Stimulated activated naive CD8-positive, alpha-beta T cell treated with anti-CD3 and anti-CD28 coated beads, Interleukin-15, amount 100 ng/mL, for 72 hours (primary cell): ENCODE measurements at regions not wholly inside any gene's neighbourhood (a gene's known extent, or its start where the extent isn't known, plus 50 kb on each side); places are given as distances from the start of the nearest gene placed in this dataset.
A peak's percentile ranks its signal among the peaks of the same experiment; 100 is the strongest.

Experiments
- ATAC-seq: fragments of 150-1000 bp; cut with Tn5 transposase; 2 replicates; pipeline ENCODE4 v1.10.0; 2021; ENCODE audit warnings: mild to moderate bottlenecking, moderate library complexity
- DNase-seq, 2 donors: peaks; one replicate each; pipeline ENCODE4 v3.0.0; 2021 to 2022
- H3K27ac Mint-ChIP-seq, 2 donors: one replicate each; pipeline ENCODE4 v1.8.0; 2022; ENCODE audit warnings: mild to moderate bottlenecking in 2 of 2, mixed read lengths in 2 of 2, moderate library complexity in 2 of 2
- H3K27me3 Mint-ChIP-seq: one replicate; pipeline ENCODE4 v1.8.0; 2022; ENCODE audit warnings: mixed read lengths
- H3K4me1 Mint-ChIP-seq: one replicate; pipeline ENCODE4 v1.8.0; 2022; ENCODE audit warnings: mild to moderate bottlenecking, mixed read lengths
- H3K4me3 Mint-ChIP-seq, 2 donors: one replicate each; pipeline ENCODE4 v1.8.0; 2022; ENCODE audit warnings: mild to moderate bottlenecking in 2 of 2, mixed read lengths in 2 of 2, moderate library complexity in 1 of 2
- H3K9me3 Mint-ChIP-seq, 2 donors: one replicate each; pipeline ENCODE4 v1.8.0; 2022; ENCODE audit warnings: mixed read lengths in 2 of 2

DNA sequence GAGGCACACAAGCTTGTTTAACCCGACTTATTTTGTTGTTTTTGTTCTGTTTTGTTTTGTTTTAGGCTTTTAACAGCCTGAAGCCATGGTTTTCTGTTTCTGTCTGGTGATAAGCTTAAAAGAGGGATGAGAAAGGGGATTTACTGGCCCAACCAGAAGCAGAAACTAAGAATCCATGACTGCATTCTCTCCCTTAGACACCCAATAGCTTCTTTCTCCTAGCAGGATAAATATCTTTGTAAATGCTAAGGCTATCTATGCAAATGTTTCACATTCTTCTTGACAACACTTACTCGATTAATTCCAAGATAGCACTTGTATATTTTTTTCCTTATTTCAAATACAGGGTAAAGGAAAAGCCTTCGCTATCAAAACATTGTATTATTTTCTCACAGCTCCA, 53.7 kb upstream of the SMAD1 start:
- Mint-ChIP-seq H3K9me3 (peaks cover 5 to 8% of the 10 kb centered on the region in 2 donors), H3K27me3 (peaks cover 8% of the 10 kb centered on the region), H3K4me3 (no peak overlapping the region), H3K27ac (no peak overlapping the region), H3K4me1 (no peaks in the 10 kb centered on the region)
- ATAC-seq = no peak
- no peak for DNase-seq

DNA sequence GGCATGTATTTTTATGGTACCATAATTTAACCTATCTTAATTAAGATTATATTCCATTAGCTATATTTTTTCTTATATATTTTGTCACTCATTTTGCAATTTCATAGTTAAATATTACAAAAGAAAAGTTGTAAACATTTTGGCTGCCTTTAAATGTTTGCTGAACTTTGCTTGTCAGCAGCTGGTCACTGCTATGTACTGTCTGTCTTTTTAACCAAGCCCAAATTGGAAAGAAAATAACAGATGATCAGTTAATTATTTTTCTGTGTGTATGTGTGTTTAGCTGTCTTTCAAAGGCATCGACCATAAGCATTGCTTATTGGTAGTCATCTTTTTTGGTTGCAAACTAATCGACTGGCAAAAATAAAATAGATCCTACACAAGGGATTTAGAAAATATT, 54.4 kb upstream of the SMAD1 start:
- no peak for ATAC-seq
- H3K4me1 Mint-ChIP-seq = no peaks in the 10 kb centered on the region
- DNase-seq = no peak
- H3K27ac Mint-ChIP-seq = no peak overlapping the region
- H3K4me3 Mint-ChIP-seq = no peak overlapping the region
- H3K9me3 Mint-ChIP-seq = peaks cover 5 to 8% of the 10 kb centered on the region in 2 donors
- H3K27me3 Mint-ChIP-seq = peaks cover 8% of the 10 kb centered on the region

DNA sequence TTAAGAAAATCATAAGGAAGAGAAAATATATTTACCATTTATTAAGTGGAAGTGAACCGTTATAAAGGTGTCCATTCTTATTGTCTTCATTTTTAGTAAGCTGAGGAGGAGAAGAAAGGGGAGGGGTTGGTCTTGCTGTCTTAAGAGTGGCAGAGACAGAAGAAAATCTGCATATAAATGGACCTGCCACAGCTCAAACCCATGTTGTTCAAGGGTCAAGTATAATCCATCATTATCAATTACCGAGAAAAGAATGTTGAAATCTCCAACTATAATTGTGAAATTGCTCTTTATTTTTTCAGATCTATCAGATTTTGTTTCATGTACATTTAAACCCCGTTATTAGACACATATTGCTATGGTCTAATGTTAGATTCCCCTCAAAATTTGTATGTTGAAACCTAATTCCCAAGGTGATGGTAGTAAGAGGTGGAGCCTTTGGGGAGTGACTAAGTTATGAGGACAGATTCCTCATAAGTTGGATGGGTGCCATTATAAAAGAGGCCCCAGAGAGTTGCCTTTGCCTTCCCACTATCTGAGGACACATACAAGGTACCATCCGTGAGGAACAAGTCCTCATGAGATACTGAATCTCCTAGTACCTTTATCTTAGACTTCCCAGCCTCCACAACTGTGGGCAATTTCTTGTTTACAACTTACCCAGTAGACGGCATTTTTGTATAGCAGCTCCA, 58.5 kb upstream of the SMAD1 start:
- ATAC-seq (no peak), DNase-seq (no peak)
- peaks cover 5 to 8% of the 10 kb centered on the region in 2 donors for H3K9me3 Mint-ChIP-seq
- no peak overlapping the region for H3K4me3 Mint-ChIP-seq
- H3K27ac Mint-ChIP-seq = no peak overlapping the region
- H3K4me1 Mint-ChIP-seq = no peaks in the 10 kb centered on the region
- peaks cover 14% of the 10 kb centered on the region for H3K27me3 Mint-ChIP-seq

DNA sequence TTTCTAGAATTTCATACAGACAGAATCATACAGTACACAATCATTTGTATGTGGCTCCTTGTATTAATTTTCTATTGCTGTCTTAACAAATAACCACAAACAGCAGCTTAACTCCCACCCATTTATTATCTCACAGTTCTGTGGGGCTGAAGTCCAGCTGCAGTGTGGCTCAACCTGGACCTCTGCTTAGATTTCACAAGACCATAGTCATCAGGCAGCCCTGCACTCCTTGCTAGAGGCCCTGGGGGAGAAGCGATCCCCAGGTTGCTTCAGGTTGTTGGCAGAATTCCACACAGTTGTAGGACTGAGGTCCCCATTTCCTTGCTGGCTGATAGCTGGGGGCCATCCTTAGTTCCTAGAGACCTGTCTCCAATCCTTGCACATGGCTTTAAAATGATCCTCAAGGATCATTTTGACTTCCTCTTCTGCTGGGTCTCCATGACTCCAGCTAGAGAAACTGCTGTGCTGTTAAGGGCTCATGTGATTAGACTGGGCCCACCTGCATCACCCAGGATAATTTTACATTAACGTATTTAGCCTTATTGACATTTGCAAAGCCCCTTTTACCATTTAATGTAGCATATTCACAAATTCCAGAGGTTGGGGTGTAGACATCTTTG, 60.9 kb upstream of the SMAD1 start:
- ATAC-seq (no peak), DNase-seq (no peak)
- Mint-ChIP-seq H3K4me3 (no peak overlapping the region), H3K4me1 (no peaks in the 10 kb centered on the region), H3K27ac (no peak overlapping the region), H3K27me3 (peaks cover 15% of the 10 kb centered on the region), H3K9me3 (peaks cover 5 to 8% of the 10 kb centered on the region in 2 donors)

DNA sequence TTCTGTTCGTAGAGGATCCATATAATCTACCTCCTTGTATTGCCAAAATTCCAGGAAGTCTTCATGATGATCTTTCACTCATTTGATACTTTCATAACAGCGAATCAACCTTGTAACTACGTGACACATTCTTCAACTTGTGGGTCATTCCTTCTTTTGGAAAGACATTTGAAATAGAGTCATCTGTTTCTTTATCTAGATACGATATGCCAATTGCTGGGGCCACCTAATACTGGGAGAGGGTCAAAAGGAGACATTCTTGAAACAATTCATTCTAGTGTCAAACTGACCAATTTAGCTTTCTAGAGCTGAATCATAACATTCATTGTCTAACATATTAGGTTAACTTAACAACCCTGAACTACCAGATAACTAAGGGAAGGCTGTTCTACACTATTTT, 62.9 kb upstream of the SMAD1 start:
- Mint-ChIP-seq H3K4me1 (no peaks in the 10 kb centered on the region), H3K9me3 (no peaks in the 10 kb centered on the region), H3K27ac (no peak overlapping the region), H3K27me3 (peaks cover 25% of the 10 kb centered on the region), H3K4me3 (no peak overlapping the region)
- ATAC-seq = no peak
- no peak for DNase-seq

DNA sequence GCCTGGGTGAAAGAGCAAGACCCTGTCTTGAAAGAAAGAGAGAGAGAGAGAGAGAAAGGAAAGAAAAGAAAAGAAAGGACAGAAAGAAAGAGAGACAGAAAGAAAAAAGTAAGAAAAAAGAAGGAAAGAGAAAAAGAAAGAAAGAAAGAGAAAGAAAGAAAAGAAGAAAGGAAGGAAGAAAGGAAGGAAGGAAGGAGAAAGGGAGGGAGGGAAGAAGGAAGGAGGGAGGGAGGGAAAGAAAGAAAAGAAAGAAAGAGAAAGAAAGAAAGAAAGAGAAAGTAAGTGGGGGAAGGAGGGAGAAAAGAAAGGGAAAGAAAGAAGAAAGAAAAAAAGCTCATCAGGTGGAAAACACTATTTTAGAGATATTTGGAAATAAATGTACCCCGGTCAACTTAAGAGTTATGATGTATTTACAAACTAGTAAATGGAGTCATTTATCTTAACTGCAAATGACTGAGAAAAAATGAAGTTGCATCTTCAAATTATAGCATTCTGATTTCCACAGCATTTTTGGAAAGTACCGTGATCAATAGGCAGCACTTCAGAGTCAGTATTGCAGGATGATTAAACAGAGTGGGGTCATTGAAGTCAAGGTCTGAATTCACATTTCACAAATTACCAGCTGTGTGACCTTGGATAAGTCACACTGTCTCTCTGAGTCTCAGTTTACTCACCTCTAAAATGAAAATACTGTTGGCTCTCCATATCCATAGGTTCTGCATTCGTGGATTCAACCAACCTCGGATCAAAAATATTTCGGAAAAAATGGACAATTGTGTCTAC, 64.1 kb upstream of the SMAD1 start:
- Mint-ChIP-seq H3K4me1 (no peaks in the 10 kb centered on the region), H3K9me3 (no peaks in the 10 kb centered on the region), H3K27me3 (peaks cover 26% of the 10 kb centered on the region), H3K27ac (no peak overlapping the region), H3K4me3 (no peak overlapping the region)
- no peak for DNase-seq
- ATAC-seq = no peak

DNA sequence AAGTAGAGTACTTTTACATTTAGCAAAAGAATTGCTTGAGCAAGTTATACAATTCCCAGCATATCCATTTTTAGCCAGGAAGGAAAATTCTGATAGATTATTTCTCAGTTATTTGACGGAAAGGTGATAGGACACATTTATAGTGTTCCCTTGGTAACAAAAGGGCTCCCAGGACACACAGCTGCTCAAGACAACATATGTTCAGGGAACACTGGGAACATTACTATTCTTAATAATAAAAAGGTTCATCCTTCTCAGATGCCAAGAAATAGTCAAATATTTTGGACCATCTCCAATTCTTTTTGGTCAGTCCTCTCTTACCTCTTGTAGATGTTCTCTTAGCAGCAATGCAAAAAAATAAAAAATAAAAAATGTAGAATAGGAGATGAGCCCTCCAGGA, 66.8 kb upstream of the SMAD1 start:
- Mint-ChIP-seq H3K27ac (no peak overlapping the region), H3K4me3 (no peak overlapping the region), H3K9me3 (no peaks in the 10 kb centered on the region), H3K27me3 (peaks cover 18% of the 10 kb centered on the region), H3K4me1 (no peaks in the 10 kb centered on the region)
- ATAC-seq (no peak), DNase-seq (no peak)

DNA sequence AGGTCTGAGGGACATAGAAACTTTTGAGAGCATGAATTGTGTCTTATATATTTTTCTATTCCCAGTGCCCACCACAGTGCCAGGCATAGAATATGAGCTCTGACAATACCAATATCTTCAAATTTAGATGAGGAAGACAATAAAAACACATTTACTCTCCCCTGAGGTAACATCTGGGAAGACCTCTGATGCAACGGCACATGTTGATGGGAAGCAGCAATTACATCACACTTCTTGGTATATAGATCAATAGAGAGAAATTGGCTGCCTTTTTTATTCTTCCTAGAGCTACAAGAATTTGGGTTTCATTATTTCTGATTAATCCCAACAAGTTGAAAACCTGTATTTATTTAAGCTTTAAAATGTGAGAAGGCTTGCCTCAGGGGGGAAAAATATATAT, 67.4 kb upstream of the SMAD1 start:
- no peak for DNase-seq
- Mint-ChIP-seq H3K27me3 (peaks cover 18% of the 10 kb centered on the region), H3K9me3 (no peaks in the 10 kb centered on the region), H3K27ac (no peak overlapping the region), H3K4me3 (no peak overlapping the region), H3K4me1 (no peaks in the 10 kb centered on the region)
- ATAC-seq = no peak

DNA sequence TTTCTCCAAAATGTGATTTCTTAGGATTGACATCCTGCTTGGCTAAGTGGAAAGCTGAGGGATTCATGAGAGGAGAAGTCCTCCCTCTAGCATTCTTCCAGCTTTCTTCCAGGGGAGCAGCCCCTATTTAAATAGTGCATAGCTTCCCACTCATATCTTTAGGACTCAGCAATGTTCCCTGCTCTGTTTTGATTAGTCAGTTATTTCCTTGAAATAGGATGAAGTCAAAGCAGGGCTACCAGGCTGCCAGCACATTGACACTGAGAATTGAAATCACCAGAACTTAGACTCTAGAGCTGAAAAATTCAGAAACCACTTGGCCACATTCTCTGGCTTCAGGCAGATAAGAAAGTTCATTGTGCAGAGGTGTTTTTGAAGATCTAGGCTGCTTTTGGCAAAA, 74.7 kb upstream of the SMAD1 start:
- Mint-ChIP-seq H3K27ac (no peak overlapping the region), H3K4me1 (no peaks in the 10 kb centered on the region), H3K9me3 (no peaks in the 10 kb centered on the region), H3K27me3 (no peaks in the 10 kb centered on the region), H3K4me3 (no peak overlapping the region)
- DNase-seq (no peak), ATAC-seq (no peak)

DNA sequence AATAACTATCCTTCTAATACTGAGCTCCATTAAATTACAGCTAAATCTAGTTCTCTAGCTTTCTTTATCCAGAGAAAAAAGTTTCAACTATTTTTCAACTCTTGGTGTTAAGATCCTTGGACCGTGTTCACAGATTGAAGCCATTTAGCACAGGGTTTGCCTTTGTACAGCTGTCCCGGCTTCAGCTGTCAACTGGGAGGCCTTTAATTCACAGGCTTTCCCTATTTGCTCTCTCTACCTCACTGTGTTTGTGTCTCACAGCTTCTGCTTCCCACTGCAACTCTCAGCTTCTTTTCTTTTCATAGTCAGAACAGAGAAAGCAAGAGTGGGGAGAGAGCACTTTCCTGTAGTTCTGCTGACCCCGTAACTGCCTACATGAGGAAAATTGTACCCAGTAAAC, 76.9 kb upstream of the SMAD1 start:
- DNase-seq (no peak), ATAC-seq (no peak)
- Mint-ChIP-seq H3K9me3 (no peaks in the 10 kb centered on the region), H3K27ac (no peak overlapping the region), H3K4me3 (no peak overlapping the region), H3K4me1 (no peaks in the 10 kb centered on the region), H3K27me3 (peaks cover 19% of the 10 kb centered on the region)

DNA sequence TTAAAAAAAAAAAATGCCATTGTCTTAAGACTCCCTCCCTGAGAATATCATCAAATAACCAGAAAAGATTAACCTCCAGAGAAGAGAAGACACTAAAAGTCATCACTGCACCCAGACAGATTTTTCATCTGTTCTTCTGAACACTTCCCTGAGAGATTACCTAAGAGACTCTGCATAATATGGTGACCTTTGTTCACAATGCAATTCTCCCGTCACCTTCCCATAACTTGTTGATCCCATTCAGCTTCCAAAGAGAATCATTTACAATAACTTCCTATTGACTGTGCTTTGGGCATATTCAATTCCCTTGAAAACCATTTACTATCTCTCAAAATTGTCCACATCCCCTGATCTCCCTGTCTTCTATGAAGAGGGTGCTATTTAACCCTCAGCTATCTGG, 85.1 kb upstream of the SMAD1 start:
- H3K9me3 Mint-ChIP-seq = no peaks in the 10 kb centered on the region
- no peaks in the 10 kb centered on the region for H3K4me1 Mint-ChIP-seq
- DNase-seq (no peak), ATAC-seq (no peak)
- no peak overlapping the region for H3K27ac Mint-ChIP-seq
- peaks cover 40% of the 10 kb centered on the region for H3K27me3 Mint-ChIP-seq
- no peak overlapping the region for H3K4me3 Mint-ChIP-seq

DNA sequence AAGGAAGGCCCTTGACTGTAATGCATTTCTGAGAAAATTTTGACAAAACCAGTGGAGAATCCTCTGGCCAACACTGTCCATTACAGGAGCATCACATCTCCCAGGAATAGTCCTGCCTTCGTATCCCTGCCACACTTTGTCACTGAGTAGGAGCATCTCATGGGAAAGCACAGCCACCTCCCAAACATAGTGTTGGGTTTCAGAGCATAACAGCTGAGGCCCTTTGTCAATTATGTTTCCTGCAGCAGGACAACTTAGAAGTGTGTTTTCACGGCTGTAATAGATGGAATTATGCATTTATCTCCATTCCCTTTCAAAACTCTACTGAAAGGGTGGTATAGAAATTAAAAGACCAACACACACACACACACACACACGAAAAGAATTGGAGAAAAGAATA, 91.1 kb upstream of the SMAD1 start:
- ATAC-seq = no peak
- no peak overlapping the region for H3K4me3 Mint-ChIP-seq
- H3K27ac Mint-ChIP-seq = no peak overlapping the region
- peaks cover 6% of the 10 kb centered on the region for H3K4me1 Mint-ChIP-seq
- no peak for DNase-seq
- H3K27me3 Mint-ChIP-seq = peaks cover 51% of the 10 kb centered on the region
- H3K9me3 Mint-ChIP-seq = peaks cover 5 to 7% of the 10 kb centered on the region in 2 donors

DNA sequence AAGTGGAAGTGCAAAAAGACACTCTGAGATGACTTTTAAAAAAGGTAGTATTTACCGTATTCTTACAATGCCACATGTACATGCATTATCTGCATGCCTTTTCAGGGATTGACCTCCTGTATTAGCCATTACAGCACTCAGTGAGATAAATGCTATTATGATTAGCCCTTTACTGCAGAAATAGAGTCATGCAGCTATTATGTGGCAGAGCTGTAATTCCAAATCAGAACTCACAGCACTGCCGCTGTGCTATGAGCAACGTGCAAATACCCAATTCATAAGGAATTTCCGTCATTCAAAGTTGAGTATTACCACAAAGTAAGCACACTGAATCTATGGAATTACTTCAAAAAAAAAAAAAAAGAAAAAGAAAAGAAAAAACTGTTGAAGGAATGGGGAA, 92.1 kb upstream of the SMAD1 start:
- Mint-ChIP-seq H3K27me3 (peaks cover 54% of the 10 kb centered on the region), H3K27ac (no peak overlapping the region), H3K4me1 (peaks cover 6% of the 10 kb centered on the region), H3K9me3 (peaks cover 9 to 15% of the 10 kb centered on the region in 2 donors), H3K4me3 (no peak overlapping the region)
- ATAC-seq = no peak
- no peak for DNase-seq

DNA sequence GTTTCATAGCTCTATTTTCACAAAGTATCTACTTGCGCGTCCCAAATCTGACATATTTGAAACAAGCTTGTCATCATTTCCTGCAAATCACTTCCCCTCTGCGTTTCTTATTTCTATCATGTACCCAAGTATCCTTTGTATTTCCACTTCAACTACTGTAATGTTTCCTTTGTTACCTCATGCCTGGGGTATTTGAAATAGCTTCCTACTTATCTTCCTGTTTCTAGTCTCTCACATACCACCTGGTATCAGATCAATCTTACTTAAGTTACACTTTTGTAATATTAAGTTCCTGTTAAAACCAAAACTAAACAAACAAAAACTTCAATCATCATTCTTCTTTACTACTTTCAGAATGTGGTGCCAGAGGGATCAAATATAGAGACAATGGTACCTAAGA, 93.6 kb upstream of the SMAD1 start:
- Mint-ChIP-seq H3K9me3 (peaks cover 14 to 21% of the 10 kb centered on the region in 2 donors), H3K4me3 (no peak overlapping the region), H3K27me3 (peaks cover 49% of the 10 kb centered on the region), H3K4me1 (peaks cover 6% of the 10 kb centered on the region), H3K27ac (peak overlapping the region in 1 of 2 donors; percentile 54)
- DNase-seq = no peak
- no peak for ATAC-seq

DNA sequence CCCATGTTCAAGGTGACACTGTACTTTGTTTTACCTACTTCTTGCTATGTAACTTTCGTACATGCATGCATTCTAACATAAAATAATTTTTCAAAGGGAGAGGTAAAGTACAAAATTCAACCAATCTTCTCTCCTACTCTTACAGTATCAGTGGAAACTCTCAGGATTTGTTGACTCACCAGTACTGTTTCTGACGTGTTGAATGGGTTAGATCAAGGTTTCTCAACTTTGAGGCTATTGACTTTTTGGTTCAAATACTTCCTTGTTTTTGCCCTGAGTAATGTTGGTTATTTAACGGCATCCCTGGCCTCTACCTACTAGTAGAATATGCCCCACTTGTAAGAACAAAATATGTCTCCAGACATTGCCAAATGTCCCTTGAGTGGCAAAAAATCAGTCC, 94.6 kb upstream of the SMAD1 start:
- Mint-ChIP-seq H3K4me1 (peaks cover 6% of the 10 kb centered on the region), H3K27ac (no peak overlapping the region), H3K27me3 (peaks cover 46% of the 10 kb centered on the region), H3K9me3 (peaks cover 14 to 21% of the 10 kb centered on the region in 2 donors), H3K4me3 (no peak overlapping the region)
- DNase-seq (no peak), ATAC-seq (no peak)

DNA sequence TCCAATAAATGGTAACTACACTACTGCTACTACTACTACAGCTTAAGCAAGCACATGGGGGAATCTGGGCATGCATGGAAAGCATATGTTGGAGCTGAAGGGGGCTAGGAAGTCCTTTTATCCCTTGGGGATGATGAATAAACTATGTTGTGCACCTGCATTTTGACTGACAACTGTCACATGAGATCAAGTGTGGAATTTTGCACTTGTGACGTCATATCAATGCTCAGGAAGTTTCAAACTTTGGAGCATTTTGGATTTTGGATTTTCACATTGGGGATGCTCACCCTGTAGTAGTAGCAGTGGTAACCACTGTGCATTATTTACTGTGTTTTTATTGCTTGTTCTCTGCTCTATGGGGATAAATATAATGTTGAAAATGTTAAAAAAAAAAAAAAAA, 100.5 kb upstream of the SMAD1 start:
- Mint-ChIP-seq H3K27ac (no peak overlapping the region), H3K27me3 (peaks cover 8% of the 10 kb centered on the region), H3K4me3 (no peak overlapping the region), H3K9me3 (peaks cover 7 to 16% of the 10 kb centered on the region in 2 donors), H3K4me1 (no peaks in the 10 kb centered on the region)
- no peak for DNase-seq
- no peak for ATAC-seq
